AG04449 (cell line): ENCODE measurements at regions not wholly inside any gene's neighbourhood (a gene's known extent, or its start where the extent isn't known, plus 50 kb on each side); places are given as distances from the start of the nearest gene placed in this dataset.

ENCODE experiments used
- CTCF ChIA-PET: fragments of 350-600 bp; formaldehyde crosslinking; extraction: SDS; loops from one replicate; lab custom pipeline; 2021; ENCODE audit warnings: antibody characterized with exemption; lab: Yijun Ruan, JAX
- POLR2A ChIA-PET: fragments of 400-600, 350-600 bp; formaldehyde crosslinking; extraction: SDS; loops from one replicate; lab custom pipeline; 2020; ENCODE audit warnings: antibody characterized with exemption, inconsistent platforms; lab: Yijun Ruan, JAX
- DNase-seq: peaks from one replicate; pipeline ENCODE4 v3.0.0-alpha.2; 2010; ENCODE audit warnings: low read depth, low spot score
- H3K4me3 ChIP-seq: 2 replicates; pipeline ENCODE4 v1.5.1; 2011; ENCODE audit warnings: low read depth, mild to moderate bottlenecking, control low read depth, low read length
- TF ChIP-seq, protein P1 (sequence below): IDR thresholded peaks from one replicate; pipeline ENCODE4 v1.5.1; 2011; ENCODE audit warnings: mild to moderate bottlenecking, moderate library complexity, low read length, control low read depth, inconsistent platforms; ENCODE audit not compliant: insufficient read depth; ENCODE audit errors: missing control alignments

GRCh38 chr6:41449399-41450245 lies 96.6 kb upstream of the FOXP4 start:
- TF ChIP-seq, protein P1, sequence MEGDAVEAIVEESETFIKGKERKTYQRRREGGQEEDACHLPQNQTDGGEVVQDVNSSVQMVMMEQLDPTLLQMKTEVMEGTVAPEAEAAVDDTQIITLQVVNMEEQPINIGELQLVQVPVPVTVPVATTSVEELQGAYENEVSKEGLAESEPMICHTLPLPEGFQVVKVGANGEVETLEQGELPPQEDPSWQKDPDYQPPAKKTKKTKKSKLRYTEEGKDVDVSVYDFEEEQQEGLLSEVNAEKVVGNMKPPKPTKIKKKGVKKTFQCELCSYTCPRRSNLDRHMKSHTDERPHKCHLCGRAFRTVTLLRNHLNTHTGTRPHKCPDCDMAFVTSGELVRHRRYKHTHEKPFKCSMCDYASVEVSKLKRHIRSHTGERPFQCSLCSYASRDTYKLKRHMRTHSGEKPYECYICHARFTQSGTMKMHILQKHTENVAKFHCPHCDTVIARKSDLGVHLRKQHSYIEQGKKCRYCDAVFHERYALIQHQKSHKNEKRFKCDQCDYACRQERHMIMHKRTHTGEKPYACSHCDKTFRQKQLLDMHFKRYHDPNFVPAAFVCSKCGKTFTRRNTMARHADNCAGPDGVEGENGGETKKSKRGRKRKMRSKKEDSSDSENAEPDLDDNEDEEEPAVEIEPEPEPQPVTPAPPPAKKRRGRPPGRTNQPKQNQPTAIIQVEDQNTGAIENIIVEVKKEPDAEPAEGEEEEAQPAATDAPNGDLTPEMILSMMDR, result no peak
- ChIA-PET POLR2A (no interaction called here), CTCF (interaction anchor here (0.7 to 13.5 kb wide), 5 partner anchors 12 to 153 kb away, joined by 3 to 122 read pairs (median 7); no protein-coding TSS in a partner anchor)
- H3K4me3 ChIP-seq, result no peak overlapping the region
- no peak for DNase-seq

GRCh38 chr6:41450581-41450980 lies 95.6 kb upstream of the FOXP4 start:
- TF ChIP-seq, protein P1, result no peak
- H3K4me3 ChIP-seq, result no peak overlapping the region
- DNase-seq, result no peak
- ChIA-PET POLR2A (no interaction called here), CTCF (interaction anchor here (0.7 to 13.5 kb wide), 9 partner anchors 11 to 144 kb away, joined by 3 to 122 read pairs (median 5); no protein-coding TSS in a partner anchor)

- POLR2A ChIA-PET, result interaction anchor here (0.7 kb wide), 1 partner anchor 14 kb away, joined by 3 read pairs; no protein-coding TSS in a partner anchor
- H3K4me3 ChIP-seq, result no peak overlapping the region
- TF ChIP-seq, protein P1, result peak; percentile 16
- CTCF ChIA-PET, result interaction anchor here (0.7 to 13.5 kb wide), 9 partner anchors 11 to 233 kb away, joined by 3 to 122 read pairs (median 5); no protein-coding TSS in a partner anchor
- DNase-seq, result no peak
These were observed 95.1 kb upstream of the FOXP4 start for GRCh38 chr6:41451039-41451438.

DNA sequence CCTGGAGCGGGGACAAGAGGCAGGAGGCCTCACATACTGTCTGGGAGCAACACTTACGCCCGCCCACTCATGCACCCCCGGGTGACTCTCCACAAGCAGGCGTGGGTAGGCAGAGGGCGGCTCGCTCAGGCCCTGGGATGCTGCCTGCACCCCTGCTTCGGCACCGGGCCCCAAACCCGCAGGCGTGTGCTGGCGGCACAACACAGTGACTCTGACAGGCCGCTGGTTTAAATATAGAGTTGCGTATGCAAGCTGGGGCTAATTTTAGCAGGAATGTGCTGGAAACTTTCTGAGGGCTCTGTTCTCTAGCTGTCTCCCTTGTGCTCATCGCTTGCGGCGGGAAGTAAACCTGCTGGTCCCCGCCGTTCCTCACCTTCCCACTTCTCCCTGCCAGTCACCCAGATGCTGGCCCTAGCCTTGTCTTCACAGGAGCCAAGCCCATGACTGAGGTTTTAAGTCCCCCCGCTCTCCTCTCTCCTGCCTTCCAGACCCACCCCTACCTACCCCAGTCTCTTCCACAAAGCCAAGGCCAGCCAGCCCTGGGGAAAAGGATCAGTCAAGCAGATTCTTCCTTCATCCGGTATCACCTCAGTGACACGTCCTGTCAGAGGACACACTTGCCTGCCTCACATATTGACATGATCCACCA lies 94.5 kb upstream of the FOXP4 start:
- no peak overlapping the region for H3K4me3 ChIP-seq
- TF ChIP-seq, protein P1, result no peak
- DNase-seq, result no peak
- ChIA-PET CTCF (interaction anchor here (0.9 to 13.5 kb wide), 9 partner anchors 10 to 232 kb away, joined by 3 to 122 read pairs (median 4); no protein-coding TSS in a partner anchor), POLR2A (interaction anchor here (0.7 kb wide), 1 partner anchor 14 kb away, joined by 3 read pairs; no protein-coding TSS in a partner anchor)

- CTCF ChIA-PET, result interaction anchor here (0.9 to 13.5 kb wide), 7 partner anchors 9 to 150 kb away, joined by 3 to 122 read pairs (median 5); no protein-coding TSS in a partner anchor
- H3K4me3 ChIP-seq, result no peak overlapping the region
- POLR2A ChIA-PET, result interaction anchor here (1.0 kb wide), 1 partner anchor 12 kb away, joined by 3 read pairs; no protein-coding TSS in a partner anchor
- TF ChIP-seq, protein P1, result no peak
- DNase-seq, result no peak
These were observed 93.4 kb upstream of the FOXP4 start for GRCh38 chr6:41452763-41453162.

DNA sequence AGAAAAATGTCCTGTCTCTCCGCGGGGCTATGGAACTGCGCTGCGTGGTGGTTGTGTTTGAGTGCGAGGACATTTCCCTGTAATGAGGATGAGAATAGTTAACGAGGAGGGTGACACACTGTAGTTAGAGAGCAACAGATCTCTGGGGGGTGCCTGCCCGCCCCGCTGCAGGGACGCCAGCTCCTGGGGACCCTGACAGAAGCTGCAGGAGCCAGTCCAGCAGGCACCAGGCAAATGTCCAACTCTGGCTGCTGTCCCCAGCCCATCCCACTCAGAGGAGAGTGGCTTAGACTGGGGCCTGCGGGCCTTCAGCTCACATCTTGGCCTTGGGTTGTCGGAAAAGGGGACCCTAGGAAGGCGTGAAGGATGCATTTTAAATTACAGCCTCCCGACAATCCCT lies 92.9 kb upstream of the FOXP4 start:
- POLR2A ChIA-PET, result interaction anchor here (1.0 kb wide), 1 partner anchor 11 kb away, joined by 3 read pairs; no protein-coding TSS in a partner anchor
- CTCF ChIA-PET, result interaction anchor here (0.6 to 13.5 kb wide), 8 partner anchors 9 to 149 kb away, joined by 3 to 122 read pairs (median 4); no protein-coding TSS in a partner anchor
- TF ChIP-seq, protein P1, result no peak
- no peak overlapping the region for H3K4me3 ChIP-seq
- no peak for DNase-seq
